ENCODE measurements at regions not wholly inside any gene's neighbourhood (a gene's known extent, or its start where the extent isn't known, plus 50 kb on each side); places are given as distances from the start of the nearest gene placed in this dataset.

DNA sequence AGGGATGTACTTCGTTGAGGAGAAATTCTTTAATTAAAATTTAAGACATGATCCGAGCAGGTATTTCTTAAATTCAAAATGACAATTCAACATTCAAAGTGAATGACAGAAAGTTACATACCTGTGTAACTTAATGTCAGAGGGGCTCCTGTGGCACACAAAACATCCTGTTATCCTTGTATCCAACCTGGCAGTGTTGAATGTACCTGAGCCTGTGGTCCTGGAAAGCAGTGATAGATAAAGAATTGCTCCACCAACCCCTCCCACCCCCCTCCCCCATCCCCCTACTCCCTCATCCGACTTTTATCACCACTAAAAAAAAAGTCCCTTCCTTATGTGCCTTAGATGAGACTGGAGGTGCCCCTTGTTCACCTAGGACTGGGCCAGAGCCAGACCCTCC is 119.4 kb upstream of the ADCY1 start:
- no peaks in the 10 kb centered on the region for H3K79me2 ChIP-seq (replicated peaks; ENCODE audit: insufficient read depth, low read length)
- no peaks in the 10 kb centered on the region for H4K20me1 ChIP-seq (ENCODE audit: insufficient read depth)
- no peak overlapping the region for H3K4me3 ChIP-seq (ENCODE audit: low read length)
- TF ChIP-seq MXI1 (conservative IDR thresholded peaks at IDR 0.05; ENCODE audit: poor library complexity, severe bottlenecking) (no peak), RAD21 (conservative IDR thresholded peaks at IDR 0.05) (no peak), EZH2 (IDR thresholded peaks at IDR 0.05; ENCODE audit: borderline replicate concordance, insufficient read depth, low read length, poor library complexity, severe bottlenecking) (no peak), POLR2AphosphoS5 (IDR thresholded peaks at IDR 0.05) (no peak), TAF1 (IDR thresholded peaks at IDR 0.05; ENCODE audit: low read depth) (no peak), EP300 (conservative IDR thresholded peaks at IDR 0.05; ENCODE audit: poor library complexity, severe bottlenecking) (no peak), SMC3 (conservative IDR thresholded peaks at IDR 0.05; ENCODE audit: poor library complexity) (no peak)
- TF ChIP-seq, protein P1, sequence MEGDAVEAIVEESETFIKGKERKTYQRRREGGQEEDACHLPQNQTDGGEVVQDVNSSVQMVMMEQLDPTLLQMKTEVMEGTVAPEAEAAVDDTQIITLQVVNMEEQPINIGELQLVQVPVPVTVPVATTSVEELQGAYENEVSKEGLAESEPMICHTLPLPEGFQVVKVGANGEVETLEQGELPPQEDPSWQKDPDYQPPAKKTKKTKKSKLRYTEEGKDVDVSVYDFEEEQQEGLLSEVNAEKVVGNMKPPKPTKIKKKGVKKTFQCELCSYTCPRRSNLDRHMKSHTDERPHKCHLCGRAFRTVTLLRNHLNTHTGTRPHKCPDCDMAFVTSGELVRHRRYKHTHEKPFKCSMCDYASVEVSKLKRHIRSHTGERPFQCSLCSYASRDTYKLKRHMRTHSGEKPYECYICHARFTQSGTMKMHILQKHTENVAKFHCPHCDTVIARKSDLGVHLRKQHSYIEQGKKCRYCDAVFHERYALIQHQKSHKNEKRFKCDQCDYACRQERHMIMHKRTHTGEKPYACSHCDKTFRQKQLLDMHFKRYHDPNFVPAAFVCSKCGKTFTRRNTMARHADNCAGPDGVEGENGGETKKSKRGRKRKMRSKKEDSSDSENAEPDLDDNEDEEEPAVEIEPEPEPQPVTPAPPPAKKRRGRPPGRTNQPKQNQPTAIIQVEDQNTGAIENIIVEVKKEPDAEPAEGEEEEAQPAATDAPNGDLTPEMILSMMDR (IDR thresholded peaks at IDR 0.05; ENCODE audit: poor library complexity, severe bottlenecking) = no peak
- TF ChIP-seq, protein P2, sequence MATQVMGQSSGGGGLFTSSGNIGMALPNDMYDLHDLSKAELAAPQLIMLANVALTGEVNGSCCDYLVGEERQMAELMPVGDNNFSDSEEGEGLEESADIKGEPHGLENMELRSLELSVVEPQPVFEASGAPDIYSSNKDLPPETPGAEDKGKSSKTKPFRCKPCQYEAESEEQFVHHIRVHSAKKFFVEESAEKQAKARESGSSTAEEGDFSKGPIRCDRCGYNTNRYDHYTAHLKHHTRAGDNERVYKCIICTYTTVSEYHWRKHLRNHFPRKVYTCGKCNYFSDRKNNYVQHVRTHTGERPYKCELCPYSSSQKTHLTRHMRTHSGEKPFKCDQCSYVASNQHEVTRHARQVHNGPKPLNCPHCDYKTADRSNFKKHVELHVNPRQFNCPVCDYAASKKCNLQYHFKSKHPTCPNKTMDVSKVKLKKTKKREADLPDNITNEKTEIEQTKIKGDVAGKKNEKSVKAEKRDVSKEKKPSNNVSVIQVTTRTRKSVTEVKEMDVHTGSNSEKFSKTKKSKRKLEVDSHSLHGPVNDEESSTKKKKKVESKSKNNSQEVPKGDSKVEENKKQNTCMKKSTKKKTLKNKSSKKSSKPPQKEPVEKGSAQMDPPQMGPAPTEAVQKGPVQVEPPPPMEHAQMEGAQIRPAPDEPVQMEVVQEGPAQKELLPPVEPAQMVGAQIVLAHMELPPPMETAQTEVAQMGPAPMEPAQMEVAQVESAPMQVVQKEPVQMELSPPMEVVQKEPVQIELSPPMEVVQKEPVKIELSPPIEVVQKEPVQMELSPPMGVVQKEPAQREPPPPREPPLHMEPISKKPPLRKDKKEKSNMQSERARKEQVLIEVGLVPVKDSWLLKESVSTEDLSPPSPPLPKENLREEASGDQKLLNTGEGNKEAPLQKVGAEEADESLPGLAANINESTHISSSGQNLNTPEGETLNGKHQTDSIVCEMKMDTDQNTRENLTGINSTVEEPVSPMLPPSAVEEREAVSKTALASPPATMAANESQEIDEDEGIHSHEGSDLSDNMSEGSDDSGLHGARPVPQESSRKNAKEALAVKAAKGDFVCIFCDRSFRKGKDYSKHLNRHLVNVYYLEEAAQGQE (IDR thresholded peaks at IDR 0.05; ENCODE audit: borderline replicate concordance) = no peak
- no peaks in the 10 kb centered on the region for H3K27me3 ChIP-seq (ENCODE audit: insufficient read depth, low read depth, low read length)
- no peak overlapping the region for H3K27ac ChIP-seq (ENCODE audit: low read length)
- H2AFZ ChIP-seq (ENCODE audit: low read depth, low read length) = no peak overlapping the region
- H3K9me3 ChIP-seq (ENCODE audit: low read length) = no peaks in the 10 kb centered on the region
- H3K9me2 ChIP-seq (ENCODE audit: insufficient read depth, low read length) = no peaks in the 10 kb centered on the region
- H3K36me3 ChIP-seq (ENCODE audit: insufficient read depth, low read length) = no peaks in the 10 kb centered on the region
- H3K4me2 ChIP-seq (ENCODE audit: low read length) = no peak overlapping the region
- no peaks in the 10 kb centered on the region for H3F3A ChIP-seq (ENCODE audit: insufficient read depth, low read length, poor library complexity, severe bottlenecking)
- H3K9ac ChIP-seq (ENCODE audit: low read length) = no peak overlapping the region

GRCh38 chr7:45455662-45456061 is 118.5 kb upstream of the ADCY1 start:
- no peaks in the 10 kb centered on the region for H3K79me2 ChIP-seq (replicated peaks; ENCODE audit: insufficient read depth, low read length)

More at GRCh38 chr7:45455662-45456061, 118.5 kb upstream of the ADCY1 start:
- no peak overlapping the region for H3K4me3 ChIP-seq (ENCODE audit: low read length)
- no peak overlapping the region for H3K9ac ChIP-seq (ENCODE audit: low read length)
- H3K27ac ChIP-seq (ENCODE audit: low read length) = no peak overlapping the region
- no peaks in the 10 kb centered on the region for H3K27me3 ChIP-seq (ENCODE audit: insufficient read depth, low read depth, low read length)
- TF ChIP-seq EP300 (conservative IDR thresholded peaks at IDR 0.05; ENCODE audit: poor library complexity, severe bottlenecking) (no peak), SMC3 (conservative IDR thresholded peaks at IDR 0.05; ENCODE audit: poor library complexity) (no peak), RAD21 (conservative IDR thresholded peaks at IDR 0.05) (no peak), EZH2 (IDR thresholded peaks at IDR 0.05; ENCODE audit: borderline replicate concordance, insufficient read depth, low read length, poor library complexity, severe bottlenecking) (no peak), TAF1 (IDR thresholded peaks at IDR 0.05; ENCODE audit: low read depth) (no peak), MXI1 (conservative IDR thresholded peaks at IDR 0.05; ENCODE audit: poor library complexity, severe bottlenecking) (no peak), POLR2AphosphoS5 (IDR thresholded peaks at IDR 0.05) (no peak)
- TF ChIP-seq, protein P1 (IDR thresholded peaks at IDR 0.05; ENCODE audit: poor library complexity, severe bottlenecking) = no peak
- TF ChIP-seq, protein P2 (IDR thresholded peaks at IDR 0.05; ENCODE audit: borderline replicate concordance) = no peak
- no peak overlapping the region for H2AFZ ChIP-seq (ENCODE audit: low read depth, low read length)
- H4K20me1 ChIP-seq (ENCODE audit: insufficient read depth) = no peaks in the 10 kb centered on the region
- H3F3A ChIP-seq (ENCODE audit: insufficient read depth, low read length, poor library complexity, severe bottlenecking) = no peaks in the 10 kb centered on the region
- no peak overlapping the region for H3K4me2 ChIP-seq (ENCODE audit: low read length)
- no peaks in the 10 kb centered on the region for H3K36me3 ChIP-seq (ENCODE audit: insufficient read depth, low read length)
- no peaks in the 10 kb centered on the region for H3K9me3 ChIP-seq (ENCODE audit: low read length)
- H3K9me2 ChIP-seq (ENCODE audit: insufficient read depth, low read length) = no peaks in the 10 kb centered on the region

Data from neural cell (in vitro differentiated cells).